Eye (tissue), 1 donor: ENCODE measurements at regions not wholly inside any gene's neighbourhood (a gene's known extent, or its start where the extent isn't known, plus 50 kb on each side); places are given as distances from the start of the nearest gene placed in this dataset.
"Not testable (repeated sequence)": the region's sequence is repeated elsewhere in the genome, so short reads cannot be mapped to it uniquely, and the experiment has no call there.

Experiments used
- DNase-seq: peaks from one replicate; pipeline ENCODE4 v3.0.0-alpha.2; 2015

- DNase-seq, result no peak
Measured at GRCh38 chr6:140731741-140732140, 1357.3 kb upstream of the CITED2 start.

- DNase-seq, result no peak
Measured at GRCh38 chr6:140729521-140729920, 1355.1 kb upstream of the CITED2 start.

- no peak for DNase-seq
Measured at GRCh38 chr6:140718021-140718420, 1343.6 kb upstream of the CITED2 start.

GRCh38 chr6:140713495-140713894 is 1339.0 kb upstream of the CITED2 start:
- DNase-seq, result peak; percentile 35

- peak; percentile 45 for DNase-seq
Measured at GRCh38 chr6:140711019-140711613, 1336.7 kb upstream of the CITED2 start.

- no peak for DNase-seq
Measured at GRCh38 chr6:140708441-140708840, 1334.0 kb upstream of the CITED2 start.

- not testable (repeated sequence) for DNase-seq
Measured at GRCh38 chr6:140704008-140704407, 1329.6 kb upstream of the CITED2 start.

- DNase-seq, result no peak
Measured at GRCh38 chr6:140697585-140697984, 1323.1 kb upstream of the CITED2 start.

- DNase-seq, result no peak
Measured at GRCh38 chr6:140684776-140685550, 1310.5 kb upstream of the CITED2 start.

GRCh38 chr6:140677781-140678528 is 1303.5 kb upstream of the CITED2 start:
- DNase-seq, result peak; percentile 61

GRCh38 chr6:140671926-140672325 is 1297.5 kb upstream of the CITED2 start:
- no peak for DNase-seq

- no peak for DNase-seq
Measured at GRCh38 chr6:140670021-140670420, 1295.6 kb upstream of the CITED2 start.

- no peak for DNase-seq
Measured at GRCh38 chr6:140669321-140669720, 1294.9 kb upstream of the CITED2 start.

- DNase-seq, result no peak
Measured at GRCh38 chr6:140663772-140664171, 1289.3 kb upstream of the CITED2 start.

- no peak for DNase-seq
Measured at GRCh38 chr6:140663094-140663493, 1288.6 kb upstream of the CITED2 start.

GRCh38 chr6:140661691-140662090 is 1287.2 kb upstream of the CITED2 start:
- DNase-seq, result no peak

GRCh38 chr6:140660295-140660694 is 1285.8 kb upstream of the CITED2 start:
- DNase-seq, result no peak

- no peak for DNase-seq
Measured at GRCh38 chr6:140653972-140654371, 1279.5 kb upstream of the CITED2 start.

GRCh38 chr6:140653506-140653905 is 1279.1 kb upstream of the CITED2 start:
- no peak for DNase-seq

GRCh38 chr6:140649502-140649901 is 1275.1 kb upstream of the CITED2 start:
- DNase-seq, result not testable (repeated sequence)

- DNase-seq, result not testable (repeated sequence)
Measured at GRCh38 chr6:140647322-140647721, 1272.9 kb upstream of the CITED2 start.

GRCh38 chr6:140644017-140644416 is 1269.6 kb upstream of the CITED2 start:
- DNase-seq, result no peak

GRCh38 chr6:140641412-140641811 is 1267.0 kb upstream of the CITED2 start:
- DNase-seq, result no peak

- DNase-seq, result no peak
Measured at GRCh38 chr6:140636908-140637402, 1262.5 kb upstream of the CITED2 start.
